NCI-H1436 treated with DMSO at 0.1 percent for 48 hours (cell line): ENCODE measurements at regions not wholly inside any gene's neighbourhood (a gene's known extent, or its start where the extent isn't known, plus 50 kb on each side); places are given as distances from the start of the nearest gene placed in this dataset.
A peak's percentile ranks its signal among the peaks of the same experiment; 100 is the strongest.
"Not testable (repeated sequence)": the region's sequence is repeated elsewhere in the genome, so short reads cannot be mapped to it uniquely, and the experiment has no call there.

Experiments used
- DNase-seq: peaks from one replicate; lab custom pipeline; 2025; lab: John Stamatoyannopoulos, UW

GRCh38 chr20:16864069-16864468 is 115.9 kb downstream of the OTOR start:
- DNase-seq: no peak

DNA sequence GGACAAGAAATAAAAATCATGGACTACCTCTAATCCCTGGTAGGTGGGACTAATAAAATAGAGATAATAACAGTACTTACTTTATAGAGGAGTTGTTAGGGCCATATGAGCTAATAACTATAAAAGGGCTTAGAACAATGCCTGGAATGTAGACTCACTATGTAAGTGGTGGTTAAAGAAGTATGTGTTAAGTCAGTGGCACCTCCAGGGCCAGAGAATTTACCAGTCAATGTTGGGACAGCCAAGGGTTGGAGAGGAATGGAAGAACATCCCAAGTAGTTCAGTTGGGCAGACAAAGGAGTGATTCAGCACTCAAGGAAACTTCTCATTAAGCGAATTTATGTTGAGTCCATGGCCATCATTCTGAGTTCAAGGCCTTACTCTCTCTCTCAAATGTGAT is 116.8 kb downstream of the OTOR start:
- no peak for DNase-seq

DNA sequence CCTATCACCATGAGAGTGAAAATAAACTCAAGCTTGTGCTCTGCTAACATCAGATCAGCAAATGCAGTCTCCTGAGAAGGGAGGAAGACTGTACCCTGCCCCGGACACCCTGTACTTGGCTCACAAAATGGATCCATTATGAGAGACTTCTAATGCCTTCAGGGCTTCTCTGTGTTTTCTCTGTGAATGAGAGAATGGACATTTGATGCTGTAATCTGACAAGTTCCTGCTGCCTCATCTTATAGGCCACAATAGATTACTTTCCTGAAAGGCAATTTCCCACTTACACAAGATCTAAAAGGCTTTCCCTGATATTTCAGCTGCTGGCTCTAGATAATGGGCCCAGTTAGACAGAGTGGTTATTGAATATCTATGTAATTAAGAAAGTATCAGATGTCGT is 117.2 kb downstream of the OTOR start:
- DNase-seq: peak; percentile 93

- not testable (repeated sequence) for DNase-seq
Measured at GRCh38 chr20:16873124-16873523, 125.0 kb downstream of the OTOR start.

GRCh38 chr20:16877053-16877554 is 128.9 kb downstream of the OTOR start:
- DNase-seq: no peak

- DNase-seq: no peak
Measured at GRCh38 chr20:16885746-16886145, 137.6 kb downstream of the OTOR start.

- DNase-seq: no peak
Measured at GRCh38 chr20:16898433-16898832, 150.3 kb downstream of the OTOR start.

DNA sequence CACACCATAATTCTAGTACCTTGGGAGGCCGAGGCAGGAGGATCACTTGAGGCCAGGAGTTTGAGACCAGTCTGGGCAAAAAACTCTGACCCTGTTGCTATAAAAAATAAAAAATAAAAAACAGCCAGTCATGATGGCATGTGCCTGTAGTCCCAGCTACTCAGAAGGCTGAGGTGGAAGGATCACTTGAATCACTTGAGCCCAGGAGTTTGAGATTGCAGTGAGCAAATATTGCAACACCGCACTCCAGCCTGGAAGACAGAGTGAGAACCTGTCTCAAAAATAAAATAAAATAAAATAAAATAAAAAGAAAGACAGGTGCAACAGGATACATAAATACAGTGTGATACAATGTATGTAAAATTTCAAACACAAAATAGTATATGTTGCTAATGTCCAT is 154.5 kb downstream of the OTOR start:
- no peak for DNase-seq

DNA sequence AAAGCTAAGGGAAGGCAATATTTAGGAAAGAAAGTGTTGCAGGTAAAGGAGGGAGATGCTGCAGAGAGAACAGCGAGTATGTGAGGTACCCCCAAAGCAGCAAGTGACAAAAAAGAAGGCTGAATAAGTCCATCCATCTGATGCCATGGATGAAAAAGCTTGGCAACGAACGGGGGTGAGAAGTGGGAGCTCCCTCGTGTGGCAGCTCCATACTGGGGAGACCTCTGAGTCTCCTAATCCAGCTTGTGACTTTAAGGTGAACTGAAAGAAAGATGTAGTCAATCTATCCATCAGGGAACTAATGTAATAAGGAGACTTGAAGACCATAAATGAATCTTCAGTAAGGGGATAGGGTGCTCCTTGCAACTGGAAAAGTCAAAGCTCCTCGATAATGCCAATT is 156.6 kb downstream of the OTOR start:
- DNase-seq: no peak

DNA sequence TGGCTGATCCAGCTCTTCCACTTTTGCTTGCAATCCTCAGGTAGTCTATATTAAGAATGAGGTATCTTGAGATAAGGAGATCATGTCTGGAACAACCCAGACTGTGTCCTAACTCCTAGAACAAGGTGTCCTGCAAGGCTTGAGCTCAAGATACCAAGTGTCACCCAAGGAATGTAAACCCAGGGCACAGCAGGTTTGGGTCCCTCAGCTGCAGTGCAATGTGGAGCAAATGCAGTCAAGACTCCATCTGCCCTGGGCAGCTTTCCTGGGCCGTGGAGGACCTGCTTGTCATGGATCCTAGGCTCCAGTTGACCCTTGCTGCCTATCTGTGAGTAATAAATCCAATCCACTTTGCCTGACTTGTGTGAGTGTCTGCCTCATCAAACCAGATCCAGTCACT is 166.1 kb downstream of the OTOR start:
- DNase-seq: no peak

DNA sequence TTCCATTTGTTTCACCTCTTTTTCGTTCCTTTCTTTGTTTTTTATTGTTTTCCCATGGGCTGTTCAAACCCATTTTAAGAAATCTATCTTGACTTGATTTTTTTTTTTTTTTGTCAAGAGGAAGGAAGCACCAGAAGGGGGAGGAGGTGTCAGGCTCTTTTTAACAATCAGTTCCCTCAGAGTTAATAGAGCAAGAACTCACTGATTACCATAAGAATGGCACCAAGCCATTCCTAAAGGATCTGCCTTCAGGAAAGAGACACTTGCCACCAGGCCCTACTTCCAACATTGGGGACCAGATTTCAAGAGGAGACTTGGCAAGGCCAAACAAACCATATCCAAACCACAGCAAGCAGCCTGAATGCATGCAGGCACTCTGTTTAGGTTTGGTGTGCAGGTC is 168.0 kb downstream of the OTOR start:
- no peak for DNase-seq

GRCh38 chr20:16917636-16918035 is 169.5 kb downstream of the OTOR start:
- DNase-seq: no peak

DNA sequence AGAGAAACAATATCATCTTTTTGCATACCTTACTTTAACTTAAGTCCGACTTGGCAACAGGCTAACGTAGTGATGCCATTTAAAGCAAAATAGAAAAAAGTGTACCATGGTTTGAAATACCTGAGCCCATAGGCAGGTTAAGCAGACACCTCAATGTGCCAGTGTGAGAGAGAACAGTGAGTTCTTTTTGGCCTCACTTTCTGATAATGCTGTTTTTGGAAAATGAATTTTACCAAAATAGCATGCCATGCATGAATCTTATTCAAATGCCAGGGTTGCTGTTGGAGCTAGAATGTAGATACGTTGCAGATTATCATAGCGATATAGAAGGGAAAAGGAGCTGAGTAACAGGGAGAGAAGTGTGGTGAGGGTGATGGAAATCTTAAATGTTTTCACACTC is 170.2 kb downstream of the OTOR start:
- no peak for DNase-seq

DNA sequence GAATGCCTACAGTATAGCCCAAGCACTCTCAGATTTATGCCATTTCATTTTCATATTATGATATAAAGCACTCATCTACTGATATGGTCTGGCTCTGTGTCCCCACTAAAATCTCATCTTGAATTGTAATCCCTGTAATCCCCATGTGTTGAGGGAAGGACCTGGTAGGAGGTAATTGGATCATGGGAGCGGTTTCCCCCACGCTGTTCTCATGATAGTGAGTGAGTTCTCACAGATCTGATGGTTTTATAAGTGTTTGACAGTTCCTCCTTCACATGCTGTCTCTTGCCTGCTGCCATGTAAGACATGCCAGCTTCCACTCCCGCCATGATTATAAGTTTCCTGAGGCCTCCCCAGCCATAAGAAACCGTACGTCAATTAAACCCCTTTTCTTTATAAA is 171.7 kb downstream of the OTOR start:
- DNase-seq: no peak

DNA sequence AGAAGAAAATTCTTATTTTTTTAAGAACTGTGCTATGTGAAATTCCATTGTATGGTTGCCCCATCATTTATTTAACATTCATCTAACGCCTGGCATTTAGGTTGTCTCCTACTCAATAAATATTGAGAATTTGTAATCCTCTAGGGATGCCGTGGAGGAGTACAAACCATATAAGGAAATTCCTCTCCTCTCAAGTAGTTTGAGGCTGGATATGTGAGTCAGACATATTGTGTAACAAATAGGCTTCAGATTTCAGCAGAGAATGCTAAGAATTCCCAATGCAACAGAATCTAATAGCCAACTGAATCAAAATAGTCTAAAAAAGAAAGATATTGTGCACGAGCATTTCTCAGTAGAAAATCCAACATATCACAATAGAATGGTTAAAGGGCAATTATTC is 174.7 kb downstream of the OTOR start:
- no peak for DNase-seq

- DNase-seq: peak; percentile 48
Measured at GRCh38 chr20:16926626-16927430, 178.7 kb downstream of the OTOR start.

GRCh38 chr20:16929756-16930155 is 181.6 kb downstream of the OTOR start:
- no peak for DNase-seq

GRCh38 chr20:16930656-16931055 is 182.5 kb downstream of the OTOR start:
- no peak for DNase-seq

DNA sequence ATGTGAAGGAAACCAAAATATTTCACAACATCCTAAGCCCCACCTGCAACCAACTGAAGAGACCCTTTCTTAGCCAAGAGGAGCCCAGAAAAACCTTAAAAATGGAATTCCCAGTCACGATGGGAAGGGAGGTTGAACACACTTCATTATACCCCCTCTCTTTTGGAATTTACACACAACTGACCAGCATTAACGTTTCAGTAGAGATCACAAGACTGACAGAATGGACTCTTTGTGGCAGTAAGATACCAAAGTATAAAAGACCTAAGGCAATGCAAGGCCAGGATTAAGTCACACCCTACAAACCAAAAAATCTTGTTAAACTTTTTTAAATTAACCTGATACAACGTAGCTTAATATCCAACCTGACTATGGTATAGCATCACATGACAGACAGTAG is 190.9 kb downstream of the OTOR start:
- no peak for DNase-seq

- DNase-seq: no peak
Measured at GRCh38 chr20:16940701-16941100, 192.5 kb downstream of the OTOR start.

DNA sequence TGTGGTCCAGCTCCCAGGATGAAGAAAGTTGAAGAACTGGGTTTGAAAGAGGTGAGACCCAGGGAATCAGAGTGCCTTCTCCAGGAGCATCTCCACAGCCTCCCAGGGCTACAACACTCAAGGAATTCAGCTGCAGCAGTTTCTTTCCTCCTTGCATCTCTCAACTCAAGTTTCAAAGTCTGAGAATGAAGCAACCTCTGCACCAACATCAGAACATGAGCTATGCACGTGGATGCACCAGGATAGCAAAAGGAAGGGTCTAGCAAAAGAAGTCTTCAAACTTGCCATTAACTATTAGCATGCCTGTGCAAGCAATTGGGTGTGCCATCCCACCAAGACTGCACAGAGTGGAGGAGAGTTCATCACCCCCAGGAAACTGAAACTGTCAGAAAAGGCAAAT is 193.9 kb downstream of the OTOR start:
- DNase-seq: no peak

DNA sequence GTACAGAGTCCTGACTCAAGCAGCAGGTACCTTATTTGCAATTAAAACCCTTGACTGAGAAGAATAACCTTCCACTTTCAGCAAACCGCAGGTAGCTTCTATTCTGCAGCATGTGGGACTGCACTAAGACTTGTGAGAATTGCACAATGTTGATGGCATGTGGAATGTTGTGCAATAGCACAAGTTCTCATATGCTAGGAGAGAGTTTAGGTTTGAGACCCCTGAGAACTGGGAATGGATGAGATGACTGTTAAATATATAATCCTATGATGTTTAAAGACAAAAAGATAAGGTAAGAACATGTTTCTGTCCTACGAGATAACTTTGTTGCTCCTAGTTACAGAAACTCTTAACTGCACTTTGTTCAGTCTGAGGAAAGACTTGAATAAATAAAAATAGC is 194.6 kb downstream of the OTOR start:
- no peak for DNase-seq

GRCh38 chr20:16944745-16945144 is 196.6 kb downstream of the OTOR start:
- no peak for DNase-seq

DNA sequence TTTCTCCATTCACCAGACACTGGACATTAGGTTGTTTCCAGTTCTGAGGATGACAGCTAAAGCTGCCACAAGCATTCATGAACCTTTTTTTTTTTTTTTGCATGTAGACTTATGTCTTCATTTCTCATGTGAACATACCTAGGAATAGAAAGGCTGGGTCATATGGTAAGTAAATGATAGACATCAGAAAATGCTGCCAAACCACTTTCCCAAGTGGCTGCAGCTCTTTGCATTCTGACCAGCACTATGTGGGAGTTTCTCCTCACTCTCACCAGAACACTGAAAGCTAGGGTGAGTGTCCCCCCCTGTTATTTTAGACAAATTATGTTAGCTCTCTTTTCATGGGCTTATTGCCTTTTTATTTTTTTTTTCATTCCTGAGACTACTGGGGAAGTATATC is 197.5 kb downstream of the OTOR start:
- DNase-seq: no peak
